MG63 (cell line): ENCODE measurements at regions not wholly inside any gene's neighbourhood (a gene's known extent, or its start where the extent isn't known, plus 50 kb on each side); places are given as distances from the start of the nearest gene placed in this dataset.

Source experiments
- DNase-seq: peaks from one replicate; pipeline ENCODE4 v3.0.0-alpha.2; 2020
- H3K27me3 ChIP-seq: fragments of 250-450 bp; sonication (Bioruptor Pico); 2 replicates; pipeline ENCODE4 v1.5.1; 2020; ENCODE audit warnings: mild to moderate bottlenecking, moderate library complexity
- H3K36me3 ChIP-seq: fragments of 250-450 bp; sonication (Bioruptor Pico); 2 replicates; pipeline ENCODE4 v1.5.1; 2020; ENCODE audit warnings: mild to moderate bottlenecking, moderate library complexity
- H3K4me3 ChIP-seq: fragments of 250-450 bp; sonication (Bioruptor Pico); 2 replicates; pipeline ENCODE4 v1.5.1; 2020; ENCODE audit warnings: mild to moderate bottlenecking, moderate library complexity
- H3K9me3 ChIP-seq: fragments of 250-450 bp; sonication (Bioruptor Pico); 2 replicates; pipeline ENCODE4 v1.5.1; 2020; ENCODE audit warnings: mild to moderate bottlenecking, moderate library complexity

- no peak overlapping the region for H3K4me3 ChIP-seq
- H3K36me3 ChIP-seq, result no peaks in the 10 kb centered on the region
- H3K27me3 ChIP-seq, result no peaks in the 10 kb centered on the region
- no peaks in the 10 kb centered on the region for H3K9me3 ChIP-seq
- DNase-seq, result no peak
These were observed 1184.1 kb downstream of the AMY1C start for GRCh38 chr1:104933846-104934245.

GRCh38 chr1:104945406-104945805, 1195.7 kb downstream of the AMY1C start:
- no peaks in the 10 kb centered on the region for H3K9me3 ChIP-seq
- no peak for DNase-seq
- H3K4me3 ChIP-seq, result no peak overlapping the region
- no peaks in the 10 kb centered on the region for H3K36me3 ChIP-seq
- H3K27me3 ChIP-seq, result no peaks in the 10 kb centered on the region

GRCh38 chr1:104946558-104947210, 1197.0 kb downstream of the AMY1C start:
- H3K4me3 ChIP-seq, result no peak overlapping the region
- no peak for DNase-seq

GRCh38 chr1:104953555-104953954, 1203.9 kb downstream of the AMY1C start:
- H3K9me3 ChIP-seq, result no peaks in the 10 kb centered on the region
- no peak overlapping the region for H3K4me3 ChIP-seq
- H3K36me3 ChIP-seq, result no peaks in the 10 kb centered on the region
- H3K27me3 ChIP-seq, result no peaks in the 10 kb centered on the region
- DNase-seq, result no peak

More at GRCh38 chr1:104946558-104947210, 1197.0 kb downstream of the AMY1C start:
- H3K27me3 ChIP-seq, result no peaks in the 10 kb centered on the region
- no peaks in the 10 kb centered on the region for H3K9me3 ChIP-seq
- no peaks in the 10 kb centered on the region for H3K36me3 ChIP-seq

- no peak for DNase-seq
- Histone ChIP-seq H3K27me3 (no peaks in the 10 kb centered on the region), H3K36me3 (no peaks in the 10 kb centered on the region), H3K4me3 (no peak overlapping the region), H3K9me3 (no peaks in the 10 kb centered on the region)
These were observed 1223.8 kb downstream of the AMY1C start for GRCh38 chr1:104973516-104973915.

GRCh38 chr1:104979651-104980050, 1230.0 kb downstream of the AMY1C start:
- H3K27me3 ChIP-seq, result no peaks in the 10 kb centered on the region
- no peaks in the 10 kb centered on the region for H3K36me3 ChIP-seq
- DNase-seq, result no peak
- no peaks in the 10 kb centered on the region for H3K9me3 ChIP-seq
- H3K4me3 ChIP-seq, result no peak overlapping the region

- Histone ChIP-seq H3K4me3 (no peak overlapping the region), H3K9me3 (no peaks in the 10 kb centered on the region), H3K36me3 (no peaks in the 10 kb centered on the region), H3K27me3 (no peaks in the 10 kb centered on the region)
- no peak for DNase-seq
These were observed 1237.5 kb downstream of the AMY1C start for GRCh38 chr1:104987210-104987609.

- Histone ChIP-seq H3K27me3 (no peaks in the 10 kb centered on the region), H3K9me3 (no peaks in the 10 kb centered on the region), H3K36me3 (no peaks in the 10 kb centered on the region), H3K4me3 (no peak overlapping the region)
- no peak for DNase-seq
These were observed 1239.3 kb downstream of the AMY1C start for GRCh38 chr1:104989012-104989411.

- no peaks in the 10 kb centered on the region for H3K27me3 ChIP-seq
- H3K4me3 ChIP-seq, result no peak overlapping the region
- DNase-seq, result no peak
- no peaks in the 10 kb centered on the region for H3K9me3 ChIP-seq
- H3K36me3 ChIP-seq, result no peaks in the 10 kb centered on the region
These were observed 1242.0 kb downstream of the AMY1C start for GRCh38 chr1:104991702-104992101.

- no peak overlapping the region for H3K4me3 ChIP-seq
- no peaks in the 10 kb centered on the region for H3K9me3 ChIP-seq
- no peaks in the 10 kb centered on the region for H3K27me3 ChIP-seq
- no peak for DNase-seq
- no peaks in the 10 kb centered on the region for H3K36me3 ChIP-seq
These were observed 1251.1 kb downstream of the AMY1C start for GRCh38 chr1:105000793-105001192.

GRCh38 chr1:105004515-105004914, 1254.8 kb downstream of the AMY1C start:
- no peak overlapping the region for H3K4me3 ChIP-seq
- H3K27me3 ChIP-seq, result no peaks in the 10 kb centered on the region
- no peaks in the 10 kb centered on the region for H3K36me3 ChIP-seq
- no peak for DNase-seq
- no peaks in the 10 kb centered on the region for H3K9me3 ChIP-seq

GRCh38 chr1:105005594-105006195, 1256.0 kb downstream of the AMY1C start:
- H3K27me3 ChIP-seq, result no peaks in the 10 kb centered on the region
- H3K4me3 ChIP-seq, result no peak overlapping the region

GRCh38 chr1:105017587-105017986, 1267.9 kb downstream of the AMY1C start:
- H3K9me3 ChIP-seq, result no peaks in the 10 kb centered on the region
- H3K36me3 ChIP-seq, result no peaks in the 10 kb centered on the region
- no peaks in the 10 kb centered on the region for H3K27me3 ChIP-seq
- no peak overlapping the region for H3K4me3 ChIP-seq
- no peak for DNase-seq

More at GRCh38 chr1:105005594-105006195, 1256.0 kb downstream of the AMY1C start:
- H3K36me3 ChIP-seq, result no peaks in the 10 kb centered on the region
- no peak for DNase-seq
- H3K9me3 ChIP-seq, result no peaks in the 10 kb centered on the region

- H3K36me3 ChIP-seq, result no peaks in the 10 kb centered on the region
- no peaks in the 10 kb centered on the region for H3K9me3 ChIP-seq
- H3K27me3 ChIP-seq, result no peaks in the 10 kb centered on the region
- DNase-seq, result no peak
- no peak overlapping the region for H3K4me3 ChIP-seq
These were observed 1274.0 kb downstream of the AMY1C start for GRCh38 chr1:105023719-105024118.

- H3K9me3 ChIP-seq, result no peaks in the 10 kb centered on the region
- DNase-seq, result no peak
- H3K27me3 ChIP-seq, result no peaks in the 10 kb centered on the region
- H3K4me3 ChIP-seq, result no peak overlapping the region
- H3K36me3 ChIP-seq, result no peaks in the 10 kb centered on the region
These were observed 1278.3 kb downstream of the AMY1C start for GRCh38 chr1:105027838-105028471.

- Histone ChIP-seq H3K27me3 (no peaks in the 10 kb centered on the region), H3K4me3 (no peak overlapping the region), H3K9me3 (no peaks in the 10 kb centered on the region), H3K36me3 (no peaks in the 10 kb centered on the region)
- DNase-seq, result no peak
These were observed 1322.7 kb downstream of the AMY1C start for GRCh38 chr1:105072446-105072845.

GRCh38 chr1:105072850-105073249, 1323.2 kb downstream of the AMY1C start:
- no peaks in the 10 kb centered on the region for H3K9me3 ChIP-seq
- no peak for DNase-seq
- no peaks in the 10 kb centered on the region for H3K27me3 ChIP-seq
- no peaks in the 10 kb centered on the region for H3K36me3 ChIP-seq
- H3K4me3 ChIP-seq, result no peak overlapping the region

- no peak overlapping the region for H3K4me3 ChIP-seq
- H3K36me3 ChIP-seq, result no peaks in the 10 kb centered on the region
- no peaks in the 10 kb centered on the region for H3K9me3 ChIP-seq
- DNase-seq, result no peak
- H3K27me3 ChIP-seq, result no peaks in the 10 kb centered on the region
These were observed 1324.0 kb downstream of the AMY1C start for GRCh38 chr1:105073660-105074059.
